NCI-H82 treated with DMSO at 0.1 percent for 48 hours (cell line): ENCODE measurements at regions not wholly inside any gene's neighbourhood (a gene's known extent, or its start where the extent isn't known, plus 50 kb on each side); places are given as distances from the start of the nearest gene placed in this dataset.
"Not testable (repeated sequence)": the region's sequence is repeated elsewhere in the genome, so short reads cannot be mapped to it uniquely, and the experiment has no call there.

ENCODE experiments used
- DNase-seq: peaks from one replicate; lab custom pipeline; 2025; ENCODE audit not compliant: unreplicated experiment; lab: John Stamatoyannopoulos, UW

DNA sequence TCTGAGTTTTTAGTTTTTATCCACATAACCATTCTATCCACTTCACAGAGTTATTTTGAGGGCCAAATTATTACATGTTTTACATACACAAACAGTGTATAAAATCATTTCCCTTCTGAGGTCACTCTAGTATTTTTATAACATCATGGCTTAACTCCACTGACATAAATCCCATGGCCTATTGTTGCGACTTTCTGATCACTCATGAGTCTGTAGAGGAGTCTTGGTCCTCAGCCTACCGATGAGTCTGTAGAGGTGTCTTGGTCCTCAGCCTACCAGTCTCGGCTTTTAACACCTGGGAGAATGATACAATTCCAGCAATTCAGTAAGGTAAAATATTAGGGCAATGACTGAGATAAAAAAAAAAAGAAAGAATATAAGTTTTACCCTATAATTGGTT lies 483.7 kb downstream of the USP25 start:
- DNase-seq = no peak

DNA sequence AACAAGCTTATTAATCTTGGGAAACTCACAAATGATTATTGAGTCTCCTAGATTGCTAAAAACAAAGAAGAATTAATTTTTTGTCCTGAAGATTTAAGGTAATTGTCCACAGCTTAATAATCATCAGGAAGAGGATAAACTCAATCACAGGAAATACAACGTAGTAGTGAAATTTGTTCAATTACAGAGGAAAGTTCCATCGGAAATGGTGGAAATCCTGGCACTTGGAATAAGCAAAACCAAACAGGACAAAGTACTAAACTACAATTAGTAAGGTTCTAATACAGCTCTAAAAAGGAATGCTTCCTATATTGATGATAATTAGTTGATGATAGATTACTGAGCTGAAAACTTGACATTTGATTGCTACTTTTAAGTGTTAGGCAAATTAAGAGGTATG lies 485.4 kb downstream of the USP25 start:
- DNase-seq = no peak

DNA sequence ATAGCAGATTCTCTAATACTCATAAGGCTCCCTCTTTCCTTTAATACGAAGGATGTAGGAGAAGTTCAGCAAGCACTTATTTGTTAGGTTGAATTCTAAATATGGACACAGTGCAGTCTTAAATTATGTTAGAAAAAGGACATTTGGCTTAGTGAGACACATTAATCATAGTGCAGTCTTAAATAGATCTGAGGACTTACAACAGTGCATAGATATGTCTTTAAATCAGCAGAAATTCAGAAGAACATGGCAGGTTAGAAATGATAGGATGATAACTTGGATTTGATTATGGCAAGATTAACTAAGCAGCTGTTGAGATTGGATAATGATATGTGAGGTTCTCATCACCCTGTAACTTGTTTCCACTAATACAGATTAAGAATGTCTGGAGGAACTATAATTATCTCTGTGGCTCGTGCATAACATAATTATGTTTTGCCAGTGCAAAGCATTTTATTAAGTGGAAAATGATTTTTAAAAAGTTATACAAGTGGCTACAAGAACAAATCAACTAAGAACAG lies 485.9 kb downstream of the USP25 start:
- DNase-seq = peak; percentile 70

DNA sequence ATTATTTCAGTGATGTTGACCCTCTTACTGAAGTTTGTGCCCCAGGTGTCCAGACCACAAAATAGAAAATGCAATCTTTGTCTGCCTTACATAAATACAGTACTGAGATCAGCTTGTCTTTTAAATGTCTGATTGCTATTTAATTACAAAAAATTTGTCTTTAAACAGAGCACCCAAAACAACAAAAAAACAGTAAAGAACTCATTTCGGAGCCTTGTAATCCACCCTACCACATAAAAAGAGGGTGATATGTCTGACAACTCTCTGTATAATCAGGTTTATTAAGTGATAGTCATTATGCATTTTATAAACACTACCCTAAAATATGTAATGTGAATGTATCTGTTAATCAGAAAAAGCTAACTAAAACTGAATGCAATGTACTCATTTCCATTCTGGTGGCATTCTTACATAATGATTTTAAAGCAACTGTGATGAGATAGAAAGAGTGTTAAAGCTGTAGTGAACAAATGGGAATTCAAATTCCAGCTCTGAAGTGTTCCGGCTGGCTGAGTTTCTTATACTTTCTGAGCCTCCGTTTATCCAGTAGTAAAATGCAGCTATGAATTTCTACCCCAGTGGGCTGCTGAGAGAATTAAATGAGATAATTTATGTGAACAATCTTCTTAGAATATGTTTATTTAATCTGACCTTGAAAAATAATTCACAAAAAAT lies 486.6 kb downstream of the USP25 start:
- DNase-seq = no peak

DNA sequence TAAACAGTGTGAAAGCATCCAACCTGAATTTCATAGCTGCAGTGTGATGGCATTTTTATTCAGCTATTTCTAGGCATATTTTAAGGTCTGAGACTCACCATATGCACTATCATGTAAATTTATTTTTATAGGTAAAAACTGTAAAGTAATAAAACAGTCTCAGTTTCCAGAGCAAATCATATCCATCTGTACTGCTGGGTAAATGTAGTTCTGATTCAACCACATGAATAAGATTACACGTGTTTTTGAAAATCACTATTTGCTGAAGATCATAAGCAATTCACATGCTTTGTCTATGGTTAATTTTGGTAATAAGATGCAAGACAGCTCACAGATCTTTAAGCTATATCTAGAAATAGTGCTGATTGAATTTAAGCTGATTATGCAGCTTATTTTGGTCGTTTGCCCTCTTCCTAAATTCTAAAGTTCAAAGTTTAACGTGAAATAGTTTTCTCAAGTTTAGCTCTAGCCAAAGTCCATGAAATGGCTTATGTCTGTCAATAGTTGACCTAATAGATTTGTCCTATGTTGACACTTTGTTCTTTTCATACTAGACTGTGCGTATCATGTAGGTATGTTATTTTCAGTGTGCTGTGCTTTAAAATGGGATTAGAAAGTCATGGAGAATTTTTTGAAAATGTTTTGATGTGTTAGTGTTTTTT lies 489.0 kb downstream of the USP25 start:
- DNase-seq = no peak

DNA sequence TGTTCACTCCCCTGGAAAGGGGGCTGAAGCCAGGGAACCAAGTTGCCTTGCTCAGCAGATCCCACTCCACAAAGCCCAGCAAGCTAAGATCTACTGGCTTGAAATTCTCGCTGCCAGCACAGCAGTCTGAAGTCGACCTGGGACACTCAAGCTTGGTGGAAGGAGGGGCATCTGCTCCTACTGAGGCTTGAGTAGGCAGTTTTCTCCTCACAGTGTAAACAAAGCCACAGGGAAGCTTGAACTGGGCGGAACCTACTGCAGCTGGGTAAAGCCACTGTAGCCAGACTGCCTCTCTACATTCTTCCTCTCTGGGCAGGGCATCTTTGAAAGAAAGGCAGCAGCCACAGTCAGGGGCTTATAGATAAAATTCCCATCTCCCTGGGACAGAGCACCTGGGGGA lies 495.0 kb downstream of the USP25 start:
- not testable (repeated sequence) for DNase-seq

DNA sequence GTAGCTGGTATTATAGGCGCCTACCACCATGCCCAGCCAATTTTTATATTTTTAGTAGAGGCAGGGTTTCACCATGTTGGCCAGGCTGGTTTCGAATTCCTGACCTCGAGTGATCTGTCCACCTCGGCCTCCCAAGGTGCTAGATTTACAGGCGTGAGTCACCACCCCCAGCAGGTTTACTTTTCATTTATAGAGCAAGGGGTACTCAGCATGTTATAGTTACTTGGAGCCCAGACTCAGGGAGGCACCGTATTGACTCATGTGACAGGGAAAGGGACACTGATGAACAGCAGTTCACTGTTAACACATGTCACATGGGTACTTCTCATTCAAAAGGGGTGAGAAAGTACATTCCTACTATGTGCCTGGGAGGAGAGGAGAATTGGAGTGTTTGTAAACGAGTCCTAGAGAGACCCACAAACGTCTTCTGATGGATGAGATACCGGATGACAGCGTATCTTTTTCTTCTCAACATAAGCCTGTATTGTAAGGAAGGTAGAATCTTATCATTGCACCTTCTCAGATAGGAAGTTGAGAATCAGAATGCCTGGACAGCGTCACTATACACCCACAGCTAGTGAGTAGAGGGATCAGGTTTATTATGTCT lies 510.0 kb downstream of the USP25 start:
- no peak for DNase-seq

DNA sequence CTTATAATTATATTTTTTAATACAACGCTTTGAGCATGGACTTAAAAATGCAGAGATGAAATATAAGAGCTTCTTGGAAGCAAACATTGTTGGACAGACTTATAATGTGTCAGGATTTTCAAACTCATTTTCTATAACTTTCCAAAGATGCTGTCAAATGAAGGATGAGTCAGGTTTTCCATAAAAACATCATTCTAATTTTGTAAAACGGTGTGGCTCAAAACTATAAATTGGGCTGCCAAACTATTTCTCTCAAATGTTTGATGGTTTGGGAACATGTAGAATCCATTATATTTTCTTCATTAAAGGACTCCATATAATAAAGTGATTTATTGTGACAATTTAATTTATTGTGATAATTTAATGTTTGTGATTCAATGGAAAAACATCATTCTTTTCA lies 511.2 kb downstream of the USP25 start:
- no peak for DNase-seq

DNA sequence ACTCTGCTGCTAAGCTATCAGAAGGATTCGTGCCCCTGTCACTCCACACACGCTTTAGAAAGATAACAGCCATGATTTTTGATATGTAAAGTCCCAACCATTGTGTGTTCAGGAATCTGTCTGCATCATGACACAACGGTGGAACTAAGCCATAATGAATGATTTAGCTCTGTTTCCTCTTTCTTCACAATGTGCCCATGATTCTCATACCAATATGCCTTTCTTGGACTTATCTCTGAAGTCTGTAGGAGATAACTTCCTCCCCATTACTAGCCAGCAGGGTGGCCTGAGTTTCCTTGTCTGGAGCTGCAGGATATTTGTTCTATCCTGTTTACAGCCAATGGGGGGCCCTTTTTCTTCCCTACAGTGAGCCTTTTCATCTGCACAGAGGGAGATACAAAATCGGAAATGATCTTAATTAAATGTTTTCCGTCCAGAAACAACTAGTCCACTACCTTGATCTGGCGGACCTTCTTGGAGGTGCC lies 511.7 kb downstream of the USP25 start:
- DNase-seq = no peak

DNA sequence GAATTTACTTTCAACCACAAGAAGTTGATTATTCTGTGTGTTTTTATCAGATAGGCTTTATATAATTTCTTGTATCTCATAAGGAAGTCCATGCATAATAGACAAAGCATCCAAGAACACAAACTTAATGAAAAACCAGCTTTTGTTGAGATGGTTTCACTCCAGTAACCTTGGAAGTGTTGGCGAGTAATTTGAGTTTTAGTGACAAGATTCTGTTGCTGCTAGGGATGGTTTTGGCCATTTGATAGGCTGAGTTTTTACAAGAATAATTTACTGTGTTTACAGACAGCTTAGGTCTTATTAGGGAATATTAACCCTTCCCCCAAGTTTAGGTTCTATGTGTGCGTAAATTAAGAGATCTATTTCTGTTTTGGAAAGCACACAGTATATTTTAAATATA lies 513.6 kb downstream of the USP25 start:
- no peak for DNase-seq

DNA sequence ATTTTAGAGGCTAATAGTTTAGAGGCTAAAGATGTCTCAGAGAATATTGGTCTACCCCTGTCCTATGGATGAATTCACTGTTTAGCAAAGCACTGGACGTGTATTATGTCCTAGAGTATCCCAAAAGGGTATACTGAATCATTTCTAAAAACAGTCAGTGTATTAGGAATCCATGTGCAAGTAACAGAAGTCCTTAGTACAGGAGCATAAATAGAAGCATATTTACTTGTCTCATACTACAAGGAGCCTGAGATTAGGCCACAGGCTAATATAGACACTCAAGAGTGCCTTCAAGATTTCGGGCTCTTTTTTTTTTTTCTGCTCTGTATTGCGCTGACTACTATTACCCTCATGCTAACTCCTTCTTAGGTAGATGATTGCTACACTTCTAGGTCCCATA lies 518.9 kb downstream of the USP25 start:
- DNase-seq = no peak

DNA sequence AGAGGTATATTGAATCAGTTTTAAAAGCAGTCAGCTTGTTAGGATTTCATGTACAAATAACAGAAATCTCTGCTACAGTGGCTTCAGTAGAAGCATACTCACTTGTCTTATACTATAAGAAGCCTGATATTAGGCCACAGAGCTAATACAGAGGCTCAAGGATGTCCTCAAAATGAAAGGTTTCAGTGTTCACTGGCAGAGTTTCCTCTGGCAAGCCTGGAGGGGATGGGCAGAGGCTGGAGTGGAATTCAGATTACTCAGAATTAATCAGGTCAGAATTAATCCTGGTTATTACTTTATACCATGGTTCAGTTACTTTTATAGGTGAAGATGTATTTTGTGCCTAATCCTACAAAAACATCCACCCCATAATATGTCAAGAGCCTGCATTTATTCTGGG lies 520.5 kb downstream of the USP25 start:
- no peak for DNase-seq

DNA sequence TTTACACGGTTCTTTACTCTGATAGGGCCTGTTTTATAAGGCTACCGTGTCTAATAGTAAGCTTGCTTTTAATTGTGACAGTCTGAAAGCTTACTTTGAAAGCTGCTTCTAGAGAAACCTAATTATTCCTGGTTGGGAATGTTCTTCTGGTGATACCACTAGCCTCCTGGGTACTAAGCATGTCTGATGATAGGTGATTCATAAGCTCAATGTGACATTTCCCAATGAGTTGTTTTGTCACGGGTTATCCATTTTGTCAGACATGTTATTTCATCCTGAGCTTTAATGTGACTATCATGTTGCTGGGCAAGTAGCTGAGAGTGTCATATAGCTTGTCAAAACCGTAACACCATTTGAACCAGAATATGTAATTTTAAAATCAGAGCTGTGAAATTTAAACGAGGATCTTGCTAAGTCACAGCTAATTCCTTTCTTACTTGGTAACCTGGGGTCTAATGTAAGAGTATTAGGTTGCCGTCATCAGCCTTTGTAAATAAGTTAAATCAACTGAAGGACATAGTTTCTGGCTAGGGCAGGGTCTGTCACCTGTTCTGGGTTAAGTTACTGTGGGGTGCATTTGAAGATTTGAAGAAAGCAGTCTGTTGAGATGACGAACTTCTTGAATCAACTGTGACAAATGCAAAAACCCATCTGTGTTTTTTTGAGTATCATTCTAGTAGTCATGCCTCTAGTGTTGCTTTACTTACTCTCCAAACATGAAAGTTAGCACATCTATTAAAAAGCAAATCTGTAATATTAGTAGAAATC lies 529.2 kb downstream of the USP25 start:
- DNase-seq = no peak

DNA sequence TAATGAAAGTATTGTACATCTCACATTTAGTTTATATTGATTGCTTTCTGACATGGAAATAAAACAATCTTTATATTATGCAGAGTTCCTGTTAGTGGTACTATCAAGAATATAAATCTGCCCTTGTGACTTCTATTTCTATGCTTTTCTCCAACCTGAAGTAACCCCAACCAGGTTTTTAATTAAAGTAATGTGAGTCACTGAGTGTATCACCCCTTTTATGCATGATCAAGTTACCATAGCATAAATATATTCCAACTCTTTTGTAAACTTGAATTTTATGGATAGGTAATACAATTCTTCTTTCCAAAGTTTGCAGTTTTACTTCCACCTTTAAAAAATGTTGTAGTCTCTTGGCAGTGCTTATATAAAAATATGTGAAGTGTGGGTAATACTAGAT lies 532.3 kb downstream of the USP25 start:
- DNase-seq = no peak

DNA sequence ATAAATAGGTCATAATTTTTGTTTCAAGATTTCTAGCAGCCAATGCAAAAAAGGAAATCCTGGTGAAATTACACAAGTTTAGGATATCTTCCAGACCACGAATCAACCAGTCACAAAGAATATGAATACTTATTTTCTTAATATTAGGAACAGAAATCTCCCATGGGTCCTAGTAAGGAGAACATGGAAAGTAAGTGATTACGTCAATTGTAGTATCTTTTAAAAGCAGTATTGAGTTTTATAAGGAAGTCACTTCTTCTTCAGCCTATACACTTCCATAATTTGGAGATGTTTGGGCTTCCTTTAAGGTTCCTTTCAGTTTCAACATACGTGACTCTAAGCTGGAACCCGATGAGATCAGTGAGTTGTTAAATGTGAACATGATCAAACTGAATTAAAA lies 534.5 kb downstream of the USP25 start:
- DNase-seq = no peak

DNA sequence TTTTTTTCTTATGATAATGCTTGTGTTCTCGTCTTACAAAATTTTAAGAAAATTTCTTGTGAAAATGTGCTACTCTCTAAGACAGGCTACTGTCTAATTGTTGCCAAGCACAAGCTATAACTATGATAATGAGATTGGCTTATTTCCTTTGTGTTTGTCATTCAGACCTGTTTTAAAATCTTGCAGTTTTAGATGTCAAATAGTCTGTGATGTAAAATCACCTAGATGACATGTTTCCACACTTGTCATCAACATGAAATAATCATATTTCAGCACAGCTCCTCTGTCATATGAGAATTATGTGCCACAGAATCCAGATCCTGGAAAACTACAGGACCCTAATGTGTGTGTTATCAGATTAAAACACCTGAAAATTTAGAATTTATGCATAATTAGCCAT lies 539.7 kb downstream of the USP25 start:
- DNase-seq = no peak

DNA sequence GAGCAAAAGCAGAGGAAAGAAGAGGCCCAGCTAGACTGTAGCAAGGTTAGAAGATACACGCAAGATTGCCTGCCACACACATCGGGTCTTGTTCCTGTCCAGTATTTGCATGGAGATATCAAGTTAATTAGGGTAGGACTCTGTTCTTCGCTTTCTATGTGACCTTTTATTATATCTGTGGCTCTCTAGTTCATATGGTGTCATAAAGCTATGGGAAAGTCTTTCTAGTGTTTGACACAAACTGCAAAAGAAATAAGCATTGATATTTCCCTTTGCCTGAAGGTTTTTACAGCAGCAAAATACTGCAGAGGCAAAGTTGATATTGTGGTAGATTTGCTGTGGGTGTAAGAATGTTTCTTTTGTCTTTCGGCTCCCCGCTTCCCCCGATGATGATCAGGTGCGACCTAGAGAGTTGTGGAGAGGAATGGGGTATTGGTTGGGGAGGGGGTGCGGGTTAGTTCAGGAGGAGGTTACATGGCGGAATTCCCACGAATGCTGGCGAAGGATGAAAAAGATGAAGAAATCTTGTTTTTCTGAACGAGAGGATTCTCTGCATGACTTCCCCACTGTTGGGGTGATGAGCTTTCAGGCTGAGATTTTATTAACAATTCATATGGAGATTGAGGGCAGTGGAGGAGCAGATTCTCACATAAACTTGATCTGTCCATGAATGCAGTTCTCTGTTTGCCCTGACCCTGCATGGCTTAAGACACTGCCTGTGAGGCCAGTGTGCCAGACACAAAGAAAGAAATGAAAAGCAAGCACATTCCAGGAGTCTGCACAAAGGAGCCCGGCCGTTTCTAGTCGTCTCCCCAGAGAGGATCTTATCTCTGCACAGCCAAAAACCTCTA lies 550.2 kb downstream of the USP25 start:
- no peak for DNase-seq

DNA sequence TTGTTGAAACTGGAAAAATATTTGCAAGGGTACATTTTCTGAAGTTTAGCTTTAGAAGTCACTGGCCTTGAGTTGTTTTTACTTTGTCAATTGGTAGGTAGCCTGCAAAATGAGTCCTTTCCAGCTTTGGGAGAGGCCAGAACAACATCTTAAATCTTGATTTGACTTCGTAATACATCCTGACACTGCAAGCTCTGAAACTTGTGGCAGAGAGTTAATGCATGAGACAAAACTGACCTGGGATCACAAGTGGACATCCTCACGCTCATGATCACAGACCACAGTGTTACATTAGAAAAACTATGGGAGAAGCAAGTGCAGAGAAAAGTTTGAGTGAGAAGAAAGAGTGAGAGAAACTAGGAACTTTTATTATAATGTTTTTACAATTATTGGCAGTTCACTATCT lies 550.9 kb downstream of the USP25 start:
- no peak for DNase-seq

DNA sequence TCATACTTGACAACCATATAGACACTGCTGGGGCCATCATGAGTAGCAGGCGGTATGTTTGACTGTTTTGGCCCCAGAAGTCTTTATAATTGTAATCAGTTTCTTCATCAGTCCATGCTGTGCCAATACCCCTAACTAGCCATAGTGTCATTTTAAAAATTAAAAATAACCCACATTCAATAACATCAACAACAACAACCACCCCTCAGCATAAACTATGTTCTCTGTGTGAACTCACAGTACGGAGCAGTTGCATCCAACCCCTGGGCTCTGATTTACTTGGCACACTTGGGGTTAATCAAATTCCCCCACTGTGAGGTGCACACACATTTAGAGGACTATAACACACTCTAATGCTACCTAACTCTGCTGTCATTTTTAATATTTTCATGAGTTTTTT lies 553.7 kb downstream of the USP25 start:
- DNase-seq = no peak

DNA sequence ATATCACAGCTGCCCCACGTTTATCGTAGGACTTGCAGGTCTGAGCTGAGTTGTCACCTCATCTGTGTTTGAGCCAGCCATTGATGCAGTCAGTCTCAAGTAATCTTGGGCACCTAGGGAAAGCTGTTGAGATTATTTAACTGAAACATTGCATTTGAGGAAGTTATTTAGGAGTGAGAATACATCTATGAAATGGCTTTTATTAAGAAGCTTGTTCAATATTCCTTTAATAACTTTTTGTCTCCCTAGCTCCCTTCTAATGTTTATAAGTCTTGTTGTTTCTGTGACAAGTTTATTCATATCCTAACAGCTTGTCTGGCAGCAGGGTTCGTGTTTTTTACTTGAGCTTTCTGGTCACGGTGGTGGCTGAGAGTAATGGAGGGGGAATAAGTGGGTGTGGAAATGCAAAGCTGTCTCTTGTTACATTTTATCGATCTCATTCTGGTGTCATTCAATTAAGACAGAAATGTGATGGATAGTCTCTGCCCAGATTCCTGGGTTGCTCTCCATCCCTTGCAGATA lies 555.9 kb downstream of the USP25 start:
- DNase-seq = no peak
